GM18861 (cell line): ENCODE measurements at regions not wholly inside any gene's neighbourhood (a gene's known extent, or its start where the extent isn't known, plus 50 kb on each side); places are given as distances from the start of the nearest gene placed in this dataset.
"Not testable (repeated sequence)": the region's sequence is repeated elsewhere in the genome, so short reads cannot be mapped to it uniquely, and the experiment has no call there.

Source experiments
- ATAC-seq: cut with Tn5 transposase; IDR thresholded peaks from one replicate; pipeline ENCODE4 v1.9.1; 2021; ENCODE audit not compliant: unreplicated experiment

DNA sequence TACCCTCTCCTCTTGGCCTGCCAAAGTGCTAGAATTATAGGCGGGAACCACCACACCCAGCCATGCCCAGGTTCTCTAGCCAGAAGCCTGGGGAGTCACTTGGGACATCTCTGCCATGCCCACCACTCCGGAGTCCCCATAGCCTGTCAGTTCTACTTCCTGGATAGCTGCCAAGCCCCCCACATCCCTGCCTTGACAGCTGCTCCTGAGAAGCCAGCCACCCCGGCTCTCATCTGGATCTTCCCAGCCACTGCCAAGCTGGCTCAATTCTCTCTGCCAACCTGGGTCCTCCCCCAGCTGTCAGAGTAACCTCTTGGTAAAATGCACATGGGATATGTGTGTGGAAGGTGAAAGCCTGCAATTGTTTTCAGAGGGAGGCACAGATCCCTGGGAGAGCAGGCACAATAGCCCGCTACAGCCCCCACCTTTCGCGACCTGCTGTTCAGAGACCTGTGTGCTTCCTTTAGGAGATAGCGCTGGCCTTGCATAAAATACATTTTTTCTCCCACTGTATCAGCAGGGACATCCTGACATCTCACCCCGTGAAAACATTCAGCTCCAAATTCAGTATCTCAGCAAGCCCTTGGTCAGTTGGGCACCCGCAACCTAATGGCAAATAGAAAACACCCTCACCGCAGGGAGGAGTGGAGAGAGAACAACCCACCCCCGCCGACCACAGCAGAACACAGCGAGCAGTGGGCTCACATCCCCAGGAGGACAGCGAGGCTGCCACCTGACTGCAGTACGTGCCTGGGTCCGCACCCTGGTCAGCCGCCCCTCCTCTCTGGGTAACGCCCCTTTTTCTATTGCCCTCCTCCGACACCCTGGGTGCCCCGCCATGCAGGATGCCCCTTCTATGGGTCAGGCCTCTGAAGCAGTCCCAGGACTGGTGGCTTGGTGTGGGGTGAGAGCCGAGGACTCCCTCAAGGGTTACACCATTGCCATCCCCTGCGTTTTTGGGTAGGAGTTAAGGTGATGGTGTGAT, 1342.2 kb downstream of the BRD1 start:
- ATAC-seq: no peak

- no peak for ATAC-seq
These were observed 1343.7 kb downstream of the BRD1 start for GRCh38 chr22:48483764-48484528.

GRCh38 chr22:48482771-48483170, 1344.9 kb downstream of the BRD1 start:
- no peak for ATAC-seq

DNA sequence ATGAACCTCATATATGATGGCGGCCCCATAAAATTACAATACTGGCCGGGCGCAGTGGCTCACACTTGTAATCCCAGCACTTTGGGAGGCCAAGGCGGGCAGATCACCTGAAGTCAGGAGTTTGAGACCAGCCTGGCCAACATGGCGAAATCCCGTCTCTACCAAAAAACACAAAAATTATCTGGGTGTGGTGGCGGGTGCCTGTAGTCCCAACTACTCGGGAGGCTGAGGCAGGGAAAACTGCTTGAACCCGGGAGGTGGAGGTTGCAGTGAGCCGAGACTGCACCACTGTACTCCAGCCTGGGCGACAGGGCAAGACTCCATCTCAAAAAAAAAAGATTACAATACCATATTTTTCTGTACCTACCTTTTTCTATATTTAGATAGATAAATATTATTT, 1345.5 kb downstream of the BRD1 start:
- not testable (repeated sequence) for ATAC-seq

DNA sequence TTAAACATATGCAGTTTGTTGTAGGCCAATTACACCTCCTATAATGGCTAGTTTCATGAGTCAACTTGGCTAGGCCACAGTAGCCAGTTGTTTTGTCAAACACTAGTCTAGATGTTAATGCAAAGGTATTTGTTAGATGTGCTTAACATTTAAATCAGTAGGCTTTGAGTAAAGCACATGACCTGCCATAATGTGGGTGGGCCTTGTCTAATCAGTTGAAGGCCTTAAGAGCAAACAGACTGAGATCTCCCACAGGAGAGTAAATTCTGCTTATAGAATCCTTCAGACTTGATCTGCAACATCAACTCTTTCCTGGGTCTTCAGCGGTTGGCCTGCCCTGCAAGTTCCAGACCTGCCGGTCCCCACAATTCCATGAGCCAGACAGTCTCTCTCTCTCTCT, 1345.9 kb downstream of the BRD1 start:
- no peak for ATAC-seq

DNA sequence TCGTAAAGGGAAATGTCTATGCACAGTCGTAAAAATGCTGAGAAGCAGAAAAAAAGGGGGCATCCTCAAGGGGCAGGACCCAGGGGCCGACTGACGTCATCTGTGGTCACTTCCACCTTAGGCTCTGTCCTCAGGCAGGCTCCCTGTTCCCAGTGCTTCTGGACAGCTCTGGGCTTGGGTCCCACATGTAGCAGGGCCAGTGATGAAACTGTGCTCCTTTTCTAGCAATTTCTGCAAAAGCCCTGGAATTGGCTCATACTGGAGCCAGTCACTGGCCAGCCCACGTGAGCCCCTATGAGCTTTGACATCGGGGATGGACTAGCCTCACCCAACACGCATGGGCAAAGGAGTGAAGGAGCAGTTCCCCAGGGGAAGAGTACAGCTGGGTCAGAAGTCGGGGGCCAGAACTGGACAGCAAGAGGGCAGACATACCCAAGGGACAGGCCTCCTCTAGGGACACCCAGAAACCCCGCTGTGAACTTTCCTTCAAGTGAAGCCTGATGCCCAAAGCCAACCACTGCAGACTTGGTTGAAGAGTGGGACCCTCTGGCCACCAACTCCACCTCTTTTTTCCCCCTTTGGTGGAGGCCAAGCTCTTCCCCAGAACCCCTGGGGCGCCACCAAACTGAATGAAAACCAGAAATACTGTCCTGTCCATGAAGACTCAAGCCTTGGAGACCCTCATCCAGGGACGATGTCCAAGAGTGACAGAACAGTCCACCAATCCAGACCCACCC, 1349.0 kb downstream of the BRD1 start:
- ATAC-seq: no peak

- no peak for ATAC-seq
These were observed 1349.5 kb downstream of the BRD1 start for GRCh38 chr22:48478124-48478523.

GRCh38 chr22:48477031-48477721, 1350.5 kb downstream of the BRD1 start:
- no peak for ATAC-seq

GRCh38 chr22:48476577-48476976, 1351.1 kb downstream of the BRD1 start:
- no peak for ATAC-seq

GRCh38 chr22:48475661-48476345, 1351.9 kb downstream of the BRD1 start:
- no peak for ATAC-seq

DNA sequence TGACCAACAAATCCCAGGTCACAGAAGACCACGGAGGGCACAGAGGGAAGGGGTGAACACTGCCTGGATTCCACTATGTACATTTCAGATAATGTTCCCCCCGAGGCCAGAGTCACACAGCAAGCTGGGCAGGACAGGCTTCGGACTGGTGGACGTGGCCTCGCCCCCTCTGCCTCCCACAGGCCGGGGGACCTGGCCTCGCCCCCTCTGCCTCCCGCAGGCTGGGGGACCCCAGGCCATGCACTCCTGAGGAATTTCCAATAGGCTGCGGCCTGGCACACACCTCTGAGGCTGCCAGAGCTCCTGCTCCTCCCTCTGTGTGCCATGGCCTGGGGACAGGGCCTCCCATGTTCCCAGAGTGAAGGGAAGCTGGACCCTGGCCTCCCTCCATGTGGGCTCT, 1352.8 kb downstream of the BRD1 start:
- ATAC-seq: no peak

- no peak for ATAC-seq
These were observed 1354.5 kb downstream of the BRD1 start for GRCh38 chr22:48473202-48473601.

DNA sequence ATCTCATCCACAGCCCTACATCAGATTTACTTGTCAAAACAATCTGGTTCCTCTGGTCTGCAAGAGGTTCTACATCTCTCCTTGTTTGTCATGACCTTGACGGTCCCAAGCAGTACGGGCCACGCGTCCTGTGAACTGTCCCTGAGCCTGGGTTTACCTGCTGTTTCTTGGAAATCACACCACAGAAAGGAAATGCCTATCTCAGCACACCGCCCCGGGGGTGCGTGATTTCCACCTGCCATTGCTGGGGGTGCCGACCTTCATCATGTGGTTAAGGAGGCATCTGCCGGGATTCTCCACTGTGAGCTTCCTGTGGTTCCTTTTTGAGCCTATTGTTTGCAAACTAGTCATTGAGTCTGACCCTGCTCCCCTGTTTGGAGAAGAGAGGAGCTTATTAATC, 1363.4 kb downstream of the BRD1 start:
- ATAC-seq: no peak

GRCh38 chr22:48459859-48460823, 1367.5 kb downstream of the BRD1 start:
- no peak for ATAC-seq

DNA sequence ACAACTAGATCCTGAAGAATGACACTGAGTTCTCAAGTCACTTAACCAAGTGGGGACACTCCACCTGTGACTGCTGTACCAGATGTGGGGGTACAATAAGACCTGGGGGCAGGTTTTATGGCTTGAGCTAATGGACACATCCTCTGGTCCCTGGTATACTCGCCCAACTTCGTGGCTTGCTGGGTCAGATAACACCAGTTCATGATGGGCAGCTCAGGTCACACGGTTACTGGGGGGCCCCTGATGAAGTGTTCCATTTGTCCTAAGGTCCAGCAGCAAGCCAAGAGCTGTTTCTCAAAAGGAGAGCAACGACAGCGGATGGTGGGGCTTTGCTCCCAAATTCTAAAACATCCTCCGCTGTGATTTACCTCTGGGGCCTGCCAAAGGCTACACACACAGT, 1368.4 kb downstream of the BRD1 start:
- no peak for ATAC-seq

- no peak for ATAC-seq
These were observed 1371.2 kb downstream of the BRD1 start for GRCh38 chr22:48456449-48456848.

DNA sequence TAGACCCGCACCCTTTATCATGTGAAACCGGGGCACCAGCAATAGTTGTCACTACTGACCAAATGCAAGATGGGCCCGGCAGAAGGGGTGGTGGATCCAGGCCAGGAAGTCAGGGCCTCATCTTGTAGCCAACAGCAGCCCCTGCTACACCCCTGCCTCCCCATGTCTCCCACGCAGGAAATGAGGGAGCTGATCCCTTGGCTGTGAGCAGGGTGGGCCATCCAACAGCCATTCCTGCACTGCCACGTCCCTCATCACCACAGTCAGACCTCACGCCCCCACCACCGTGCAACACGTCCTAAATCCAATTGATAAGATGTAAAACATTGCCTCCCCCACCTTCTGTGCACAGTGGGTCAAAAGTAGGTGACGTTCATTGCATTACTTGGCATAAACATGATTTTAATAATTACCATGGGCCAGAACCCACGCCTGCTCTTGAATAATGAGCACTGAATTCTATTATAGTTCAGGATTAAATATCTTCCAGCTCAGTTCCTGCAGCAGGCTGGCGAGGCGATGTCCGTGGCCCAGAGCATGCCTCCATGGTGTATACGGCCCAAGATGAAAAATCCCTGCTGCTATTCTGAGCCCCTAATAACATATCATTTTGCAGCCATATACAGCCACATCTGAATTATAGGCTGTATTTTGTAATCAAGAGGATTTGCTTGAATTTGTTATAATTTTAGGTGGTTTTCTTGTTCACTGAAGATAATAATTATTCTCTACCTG, 1373.8 kb downstream of the BRD1 start:
- no peak for ATAC-seq

- ATAC-seq: no peak
These were observed 1374.5 kb downstream of the BRD1 start for GRCh38 chr22:48453171-48453570.
